Kidney tubule cell (primary cell): ENCODE measurements at regions not wholly inside any gene's neighbourhood (a gene's known extent, or its start where the extent isn't known, plus 50 kb on each side); places are given as distances from the start of the nearest gene placed in this dataset.
A peak's percentile ranks its signal among the peaks of the same experiment; 100 is the strongest.

Source experiments
- DNase-seq: peaks from one replicate; pipeline ENCODE4 v3.0.0-alpha.2; 2018; ENCODE audit warnings: low spot score

GRCh38 chr13:44181931-44182330, 191.7 kb upstream of the SERP2 start:
- peak; percentile 36 for DNase-seq

- no peak for DNase-seq
These were observed 188.9 kb upstream of the SERP2 start for GRCh38 chr13:44184740-44185139.

GRCh38 chr13:44188257-44188656, 185.4 kb upstream of the SERP2 start:
- DNase-seq = peak; percentile 88

- DNase-seq = no peak
These were observed 184.5 kb upstream of the SERP2 start for GRCh38 chr13:44189085-44189484.

- DNase-seq = no peak
These were observed 182.5 kb upstream of the SERP2 start for GRCh38 chr13:44191103-44191502.

GRCh38 chr13:44191504-44192171, 182.0 kb upstream of the SERP2 start:
- DNase-seq = peak; percentile 48

- no peak for DNase-seq
These were observed 179.9 kb upstream of the SERP2 start for GRCh38 chr13:44193731-44194130.

- no peak for DNase-seq
These were observed 178.4 kb upstream of the SERP2 start for GRCh38 chr13:44195245-44195644.

GRCh38 chr13:44196196-44196751, 177.3 kb upstream of the SERP2 start:
- no peak for DNase-seq

- DNase-seq = no peak
These were observed 175.5 kb upstream of the SERP2 start for GRCh38 chr13:44197791-44198770.

GRCh38 chr13:44198826-44199225, 174.8 kb upstream of the SERP2 start:
- no peak for DNase-seq

- DNase-seq = no peak
These were observed 173.9 kb upstream of the SERP2 start for GRCh38 chr13:44199627-44200207.

GRCh38 chr13:44206434-44206833, 167.2 kb upstream of the SERP2 start:
- DNase-seq = no peak

GRCh38 chr13:44207476-44207875, 166.1 kb upstream of the SERP2 start:
- no peak for DNase-seq

GRCh38 chr13:44210525-44210924, 163.1 kb upstream of the SERP2 start:
- DNase-seq = no peak

GRCh38 chr13:44211286-44211685, 162.3 kb upstream of the SERP2 start:
- no peak for DNase-seq

GRCh38 chr13:44211704-44212346, 161.8 kb upstream of the SERP2 start:
- DNase-seq = no peak

- DNase-seq = no peak
These were observed 160.8 kb upstream of the SERP2 start for GRCh38 chr13:44212633-44213396.

GRCh38 chr13:44218501-44219240, 155.0 kb upstream of the SERP2 start:
- DNase-seq = no peak
